Peyer's patch (tissue), 4 donors: ENCODE measurements at regions not wholly inside any gene's neighbourhood (a gene's known extent, or its start where the extent isn't known, plus 50 kb on each side); places are given as distances from the start of the nearest gene placed in this dataset.

Experiments used
- CTCF ChIP-seq, 6 experiments: fragments of 450-650 bp in 4 of 6; fragments of 200-600 bp in 2 of 6; sonication (generic) in 1 of 6; IDR thresholded peaks; one replicate each; pipeline ENCODE4 v1.5.1; 2017 to 2019; ENCODE audit warnings: antibody characterized with exemption in 6 of 6, mild to moderate bottlenecking in 3 of 6, moderate library complexity in 1 of 6
- POLR2A ChIP-seq, 2 donors: fragments of 450-650 bp; IDR thresholded peaks; one replicate each; pipeline ENCODE4 v1.5.1; 2017; ENCODE audit warnings: antibody characterized with exemption in 2 of 2, mild to moderate bottlenecking in 2 of 2, moderate library complexity in 2 of 2

DNA sequence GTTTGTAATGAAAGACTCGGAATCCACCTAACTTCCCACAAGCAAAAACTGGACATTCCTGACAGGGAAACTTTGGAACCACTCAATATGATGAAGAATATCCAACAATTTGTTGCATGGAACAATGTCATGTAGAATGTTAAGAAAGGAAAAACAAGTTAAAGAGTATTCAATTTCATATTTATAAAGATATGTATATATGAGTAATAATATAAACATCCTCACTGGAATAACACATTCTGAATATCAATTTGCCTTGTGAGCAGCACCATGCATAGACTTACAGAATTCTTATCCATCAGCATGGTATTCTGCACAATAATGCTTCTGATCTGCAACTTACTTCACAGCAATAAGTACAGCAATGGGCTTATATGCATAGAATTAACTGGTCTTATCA, 650.3 kb downstream of the SEMA5A start:
- TF ChIP-seq CTCF (IDR thresholded peaks at IDR 0.05) (no peak), POLR2A (IDR thresholded peaks at IDR 0.05) (no peak)
